ENCODE measurements at regions not wholly inside any gene's neighbourhood (a gene's known extent, or its start where the extent isn't known, plus 50 kb on each side); places are given as distances from the start of the nearest gene placed in this dataset.
"Not testable (repeated sequence)": the region's sequence is repeated elsewhere in the genome, so short reads cannot be mapped to it uniquely, and the experiment has no call there.

DNA sequence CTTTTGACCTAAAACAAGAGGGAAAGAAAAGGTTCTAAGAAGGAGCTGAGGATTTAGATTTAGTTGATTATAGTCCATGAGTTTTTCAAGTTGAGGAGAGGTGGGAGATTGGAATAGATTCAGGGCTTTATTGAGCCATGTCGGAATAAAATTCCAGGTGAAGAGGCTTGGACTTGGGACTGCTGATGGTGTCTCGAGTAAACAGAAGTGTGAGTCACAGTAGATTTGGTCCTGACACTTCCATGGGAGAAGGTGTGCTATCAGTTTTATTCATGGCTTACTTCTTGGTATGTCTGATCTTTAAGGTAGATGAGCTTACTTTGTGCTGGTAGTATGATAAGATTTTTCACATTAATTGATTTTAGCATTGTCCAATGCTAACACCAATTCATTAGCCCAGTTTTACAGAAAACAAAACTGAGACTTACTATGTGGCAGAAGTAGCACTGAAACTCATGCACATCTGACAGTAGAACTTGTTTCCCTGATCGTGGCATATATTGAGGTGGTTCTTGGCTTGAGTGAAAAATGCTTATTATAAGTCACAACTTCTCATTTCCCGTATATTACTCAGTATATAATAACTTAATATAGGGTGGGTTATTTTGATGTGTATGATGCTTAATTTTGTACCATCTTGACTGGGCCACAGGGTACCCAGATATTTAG is 172.4 kb upstream of the IGF1 start:
- in situ Hi-C loops (cut with HindIII; ENCODE audit: low pct_ligation_motif_present, low sequenced_read_pairs) = no loop called here
- TF ChIP-seq, protein P1, sequence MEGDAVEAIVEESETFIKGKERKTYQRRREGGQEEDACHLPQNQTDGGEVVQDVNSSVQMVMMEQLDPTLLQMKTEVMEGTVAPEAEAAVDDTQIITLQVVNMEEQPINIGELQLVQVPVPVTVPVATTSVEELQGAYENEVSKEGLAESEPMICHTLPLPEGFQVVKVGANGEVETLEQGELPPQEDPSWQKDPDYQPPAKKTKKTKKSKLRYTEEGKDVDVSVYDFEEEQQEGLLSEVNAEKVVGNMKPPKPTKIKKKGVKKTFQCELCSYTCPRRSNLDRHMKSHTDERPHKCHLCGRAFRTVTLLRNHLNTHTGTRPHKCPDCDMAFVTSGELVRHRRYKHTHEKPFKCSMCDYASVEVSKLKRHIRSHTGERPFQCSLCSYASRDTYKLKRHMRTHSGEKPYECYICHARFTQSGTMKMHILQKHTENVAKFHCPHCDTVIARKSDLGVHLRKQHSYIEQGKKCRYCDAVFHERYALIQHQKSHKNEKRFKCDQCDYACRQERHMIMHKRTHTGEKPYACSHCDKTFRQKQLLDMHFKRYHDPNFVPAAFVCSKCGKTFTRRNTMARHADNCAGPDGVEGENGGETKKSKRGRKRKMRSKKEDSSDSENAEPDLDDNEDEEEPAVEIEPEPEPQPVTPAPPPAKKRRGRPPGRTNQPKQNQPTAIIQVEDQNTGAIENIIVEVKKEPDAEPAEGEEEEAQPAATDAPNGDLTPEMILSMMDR (IDR thresholded peaks at IDR 0.05; ENCODE audit: low read depth, low read length, missing control alignments) = no peak
- no peaks in the 10 kb centered on the region for H3K36me3 ChIP-seq (replicated peaks)
- no peak for DNase-seq
- H3K4me3 ChIP-seq (ENCODE audit: low read depth, low read length) = no peak overlapping the region
- no peak overlapping the region for H3K27ac ChIP-seq
- no peaks in the 10 kb centered on the region for H3K27me3 ChIP-seq (replicated peaks)

GRCh38 chr12:102645968-102646367 is 165.6 kb upstream of the IGF1 start:
- no peaks in the 10 kb centered on the region for H3K36me3 ChIP-seq (replicated peaks)
- DNase-seq = no peak
- H3K27me3 ChIP-seq (replicated peaks) = no peaks in the 10 kb centered on the region
- in situ Hi-C loops (cut with HindIII; ENCODE audit: low pct_ligation_motif_present, low sequenced_read_pairs) = no loop called here
- TF ChIP-seq, protein P1 (IDR thresholded peaks at IDR 0.05; ENCODE audit: low read depth, low read length, missing control alignments) = no peak
- no peak overlapping the region for H3K4me3 ChIP-seq (ENCODE audit: low read depth, low read length)
- H3K27ac ChIP-seq = no peak overlapping the region

- no peak for DNase-seq
- H3K27ac ChIP-seq = no peak overlapping the region
- H3K4me3 ChIP-seq (ENCODE audit: low read depth, low read length) = no peak overlapping the region
- in situ Hi-C loops (cut with HindIII; ENCODE audit: low pct_ligation_motif_present, low sequenced_read_pairs) = no loop called here
- TF ChIP-seq, protein P1 (IDR thresholded peaks at IDR 0.05; ENCODE audit: low read depth, low read length, missing control alignments) = no peak
- no peaks in the 10 kb centered on the region for H3K36me3 ChIP-seq (replicated peaks)
- H3K27me3 ChIP-seq (replicated peaks) = no peaks in the 10 kb centered on the region
These were observed 163.7 kb upstream of the IGF1 start for GRCh38 chr12:102643879-102644575.

DNA sequence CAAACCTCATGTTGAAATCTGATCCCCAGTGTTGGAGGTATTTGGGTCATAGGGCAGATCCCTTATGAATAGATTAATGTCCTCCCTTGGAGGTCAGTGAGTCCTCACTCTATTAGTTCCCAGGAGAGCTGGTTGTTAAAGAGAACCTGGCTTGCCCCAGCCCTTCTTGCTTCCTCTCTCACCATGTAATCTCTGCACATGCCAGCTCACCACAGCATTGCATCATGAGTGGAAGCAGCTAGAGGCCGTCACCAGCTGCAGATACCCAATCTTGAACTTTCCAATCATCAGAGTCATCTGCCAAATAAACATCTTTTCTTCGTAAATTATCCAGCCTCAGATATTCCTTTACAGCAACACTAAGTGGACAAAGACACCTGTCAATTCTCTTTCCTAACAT is 161.8 kb upstream of the IGF1 start:
- TF ChIP-seq, protein P1 (IDR thresholded peaks at IDR 0.05; ENCODE audit: low read depth, low read length, missing control alignments) = no peak
- in situ Hi-C loops (cut with HindIII; ENCODE audit: low pct_ligation_motif_present, low sequenced_read_pairs) = no loop called here
- DNase-seq = peak; percentile 18
- Histone ChIP-seq H3K36me3 (replicated peaks) (no peaks in the 10 kb centered on the region), H3K27ac (no peak overlapping the region), H3K4me3 (ENCODE audit: low read depth, low read length) (no peak overlapping the region), H3K27me3 (replicated peaks) (no peaks in the 10 kb centered on the region)

- H3K4me3 ChIP-seq (ENCODE audit: low read depth, low read length); DNase-seq; H3K27ac ChIP-seq; H3K27me3 ChIP-seq (replicated peaks); in situ Hi-C loops (cut with HindIII; ENCODE audit: low pct_ligation_motif_present, low sequenced_read_pairs); H3K36me3 ChIP-seq (replicated peaks): not testable (repeated sequence)
These were observed 160.3 kb upstream of the IGF1 start for GRCh38 chr12:102640658-102641057.

GRCh38 chr12:102638777-102639176 is 158.4 kb upstream of the IGF1 start:
- Histone ChIP-seq H3K27ac (peak overlapping the region; percentile 58), H3K4me3 (ENCODE audit: low read depth, low read length) (no peak overlapping the region), H3K36me3 (replicated peaks) (no peaks in the 10 kb centered on the region), H3K27me3 (replicated peaks) (no peaks in the 10 kb centered on the region)
- no peak for DNase-seq
- TF ChIP-seq, protein P1 (IDR thresholded peaks at IDR 0.05; ENCODE audit: low read depth, low read length, missing control alignments) = no peak
- in situ Hi-C loops (cut with HindIII; ENCODE audit: low pct_ligation_motif_present, low sequenced_read_pairs) = no loop called here

Data from brain microvascular endothelial cell (primary cell).